Suprapubic skin (tissue), 4 donors: ENCODE measurements at regions not wholly inside any gene's neighbourhood (a gene's known extent, or its start where the extent isn't known, plus 50 kb on each side); places are given as distances from the start of the nearest gene placed in this dataset.

Experiments used
- DNase-seq, 2 donors: peaks; one replicate each; pipeline ENCODE4 v3.0.0-alpha.2; 2019; ENCODE audit warnings: low spot score in 2 of 2
- H3K27ac ChIP-seq: fragments of 200-600 bp; sonication (generic); one replicate; pipeline ENCODE4 v1.5.1; 2019
- H3K27me3 ChIP-seq: fragments of 200-600 bp; sonication (generic); one replicate; pipeline ENCODE4 v1.5.1; 2019
- H3K36me3 ChIP-seq: fragments of 200-600 bp; sonication (generic); one replicate; pipeline ENCODE4 v1.5.1; 2019
- H3K4me1 ChIP-seq: fragments of 200-600 bp; sonication (generic); one replicate; pipeline ENCODE4 v1.5.1; 2019
- H3K4me3 ChIP-seq: fragments of 200-600 bp; sonication (generic); one replicate; pipeline ENCODE4 v1.5.1; 2019; ENCODE audit warnings: mild to moderate bottlenecking
- H3K9me3 ChIP-seq: fragments of 200-600 bp; sonication (generic); one replicate; pipeline ENCODE4 v1.5.1; 2019
- EP300 ChIP-seq: sonication (generic); formaldehyde crosslinking; IDR thresholded peaks from one replicate; pipeline ENCODE4 v1.6.1; 2017; ENCODE audit warnings: antibody characterized with exemption
- POLR2A ChIP-seq, 2 donors: fragments of 450-650 bp; IDR thresholded peaks; one replicate each; pipeline ENCODE4 v1.6.1; 2017; ENCODE audit warnings: antibody characterized with exemption in 2 of 2, mild to moderate bottlenecking in 2 of 2, moderate library complexity in 2 of 2
- POLR2AphosphoS5 ChIP-seq, 3 donors: sonication (generic); formaldehyde crosslinking; IDR thresholded peaks; one replicate each; pipeline ENCODE4 v1.6.1; 2017; ENCODE audit warnings: antibody characterized with exemption in 3 of 3
- WGBS: methylation state at CpG from one replicate; pipeline ENCODE4 v1.1.5; 2018; 5-methylcytosine and 5-hydroxymethylcytosine counted together
- TF ChIP-seq, protein P1 (sequence below), 2 donors: fragments of 200-600 bp in 1 of 2; fragments of 450-650 bp in 1 of 2; sonication (generic) in 1 of 2; IDR thresholded peaks; one replicate each; pipeline ENCODE4 v1.5.1; 2016 to 2019; ENCODE audit warnings: antibody characterized with exemption in 2 of 2, mild to moderate bottlenecking in 1 of 2, moderate library complexity in 1 of 2

DNA sequence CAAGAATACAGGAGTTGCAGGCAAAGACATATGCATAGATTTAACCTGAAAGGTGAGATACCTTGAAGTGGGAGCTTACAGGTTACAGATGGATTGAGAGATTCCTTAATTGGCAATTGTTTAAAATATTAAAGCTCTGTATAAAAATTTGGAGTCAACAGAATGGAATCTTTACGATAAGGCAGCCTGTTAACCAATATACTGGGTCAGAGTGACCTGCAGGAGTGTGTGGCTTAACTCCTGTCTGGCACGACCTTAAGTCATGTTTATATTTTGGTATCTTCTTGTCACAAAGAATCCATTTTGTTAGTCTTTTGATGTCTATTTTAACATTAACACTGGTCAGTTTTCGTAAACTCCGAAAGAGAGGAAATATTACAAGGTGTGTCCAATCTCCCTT is 1058.2 kb upstream of the CRIM1 start:
- no peak overlapping the region for H3K27ac ChIP-seq
- no peak for TF ChIP-seq POLR2A (IDR thresholded peaks at IDR 0.05)
- TF ChIP-seq, protein P1, sequence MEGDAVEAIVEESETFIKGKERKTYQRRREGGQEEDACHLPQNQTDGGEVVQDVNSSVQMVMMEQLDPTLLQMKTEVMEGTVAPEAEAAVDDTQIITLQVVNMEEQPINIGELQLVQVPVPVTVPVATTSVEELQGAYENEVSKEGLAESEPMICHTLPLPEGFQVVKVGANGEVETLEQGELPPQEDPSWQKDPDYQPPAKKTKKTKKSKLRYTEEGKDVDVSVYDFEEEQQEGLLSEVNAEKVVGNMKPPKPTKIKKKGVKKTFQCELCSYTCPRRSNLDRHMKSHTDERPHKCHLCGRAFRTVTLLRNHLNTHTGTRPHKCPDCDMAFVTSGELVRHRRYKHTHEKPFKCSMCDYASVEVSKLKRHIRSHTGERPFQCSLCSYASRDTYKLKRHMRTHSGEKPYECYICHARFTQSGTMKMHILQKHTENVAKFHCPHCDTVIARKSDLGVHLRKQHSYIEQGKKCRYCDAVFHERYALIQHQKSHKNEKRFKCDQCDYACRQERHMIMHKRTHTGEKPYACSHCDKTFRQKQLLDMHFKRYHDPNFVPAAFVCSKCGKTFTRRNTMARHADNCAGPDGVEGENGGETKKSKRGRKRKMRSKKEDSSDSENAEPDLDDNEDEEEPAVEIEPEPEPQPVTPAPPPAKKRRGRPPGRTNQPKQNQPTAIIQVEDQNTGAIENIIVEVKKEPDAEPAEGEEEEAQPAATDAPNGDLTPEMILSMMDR (IDR thresholded peaks at IDR 0.05), result no peak
- TF ChIP-seq POLR2AphosphoS5 (IDR thresholded peaks at IDR 0.05), result no peak
- no peak for TF ChIP-seq EP300
- H3K9me3 ChIP-seq, result no peaks in the 10 kb centered on the region
- no peaks in the 10 kb centered on the region for H3K27me3 ChIP-seq
- 84% methylated on average over 4 of the region's 4 CpGs for WGBS
- no peak overlapping the region for H3K4me3 ChIP-seq
- no peaks in the 10 kb centered on the region for H3K36me3 ChIP-seq
- peaks cover 5% of the 10 kb centered on the region for H3K4me1 ChIP-seq
- DNase-seq, result no peak

DNA sequence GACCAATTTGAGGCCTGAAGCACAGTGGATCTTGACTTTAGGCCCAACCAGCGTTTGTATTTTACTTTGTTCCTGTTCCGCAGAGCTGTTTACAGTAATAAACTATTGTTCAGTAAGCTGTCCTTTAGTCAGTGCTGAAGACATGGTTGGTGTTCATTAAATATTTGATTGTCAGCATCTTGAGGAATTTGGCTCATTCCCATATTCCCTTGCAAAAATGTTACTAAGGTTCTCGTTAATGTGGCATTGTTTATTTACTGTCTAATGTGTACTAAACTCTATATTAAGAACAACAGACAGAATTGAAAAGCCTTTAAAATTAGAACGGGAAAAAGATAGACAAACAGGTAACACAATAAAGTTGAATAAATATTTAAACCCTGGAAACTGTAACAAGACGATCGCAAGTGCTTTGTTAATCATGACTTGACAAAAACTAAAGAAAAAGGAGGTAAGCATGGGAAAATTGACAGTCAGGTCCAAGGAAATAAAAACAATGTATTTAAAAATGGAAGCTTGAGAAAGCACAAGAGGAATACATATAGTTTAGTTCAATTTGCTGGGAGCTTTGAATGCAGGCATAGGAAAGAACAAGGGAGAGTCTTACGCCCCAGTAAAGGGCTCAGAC is 1060.8 kb upstream of the CRIM1 start:
- Histone ChIP-seq H3K36me3 (no peaks in the 10 kb centered on the region), H3K4me1 (peaks cover 5% of the 10 kb centered on the region), H3K9me3 (no peaks in the 10 kb centered on the region), H3K27ac (no peak overlapping the region), H3K4me3 (no peak overlapping the region), H3K27me3 (no peaks in the 10 kb centered on the region)
- no peak for DNase-seq
- TF ChIP-seq EP300 (no peak), POLR2AphosphoS5 (IDR thresholded peaks at IDR 0.05) (no peak), POLR2A (IDR thresholded peaks at IDR 0.05) (no peak)
- TF ChIP-seq, protein P1 (IDR thresholded peaks at IDR 0.05), result no peak
- WGBS, result 82% methylated on average over 7 of the region's 7 CpGs

DNA sequence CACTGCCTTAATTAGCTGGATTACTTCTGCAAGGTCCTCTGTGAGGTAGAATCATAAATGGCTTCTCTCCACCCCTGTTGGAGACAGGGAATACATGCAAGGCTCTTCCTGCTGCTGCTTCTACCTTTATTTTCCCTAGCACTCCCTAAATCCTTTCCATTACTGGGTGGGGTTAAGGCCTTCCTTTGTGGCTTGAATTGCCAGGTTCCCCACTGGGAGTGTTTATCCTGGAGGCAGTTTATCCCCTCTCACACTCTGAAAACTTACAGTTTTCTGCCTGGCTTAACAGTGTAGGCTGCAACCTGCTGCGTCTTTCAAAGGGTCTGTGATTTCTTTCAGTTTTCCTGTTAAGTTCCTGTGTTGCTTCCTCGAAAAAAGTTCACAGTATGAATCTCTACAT is 1062.3 kb upstream of the CRIM1 start:
- no peak for TF ChIP-seq POLR2AphosphoS5 (IDR thresholded peaks at IDR 0.05)
- TF ChIP-seq POLR2A (IDR thresholded peaks at IDR 0.05), result no peak
- TF ChIP-seq, protein P1 (IDR thresholded peaks at IDR 0.05), result no peak
- TF ChIP-seq EP300, result no peak
- Histone ChIP-seq H3K36me3 (no peaks in the 10 kb centered on the region), H3K4me1 (peaks cover 5% of the 10 kb centered on the region), H3K27ac (no peak overlapping the region), H3K9me3 (no peaks in the 10 kb centered on the region), H3K27me3 (no peaks in the 10 kb centered on the region), H3K4me3 (no peak overlapping the region)
- 67% methylated on average over 2 of the region's 2 CpGs for WGBS
- DNase-seq, result no peak

DNA sequence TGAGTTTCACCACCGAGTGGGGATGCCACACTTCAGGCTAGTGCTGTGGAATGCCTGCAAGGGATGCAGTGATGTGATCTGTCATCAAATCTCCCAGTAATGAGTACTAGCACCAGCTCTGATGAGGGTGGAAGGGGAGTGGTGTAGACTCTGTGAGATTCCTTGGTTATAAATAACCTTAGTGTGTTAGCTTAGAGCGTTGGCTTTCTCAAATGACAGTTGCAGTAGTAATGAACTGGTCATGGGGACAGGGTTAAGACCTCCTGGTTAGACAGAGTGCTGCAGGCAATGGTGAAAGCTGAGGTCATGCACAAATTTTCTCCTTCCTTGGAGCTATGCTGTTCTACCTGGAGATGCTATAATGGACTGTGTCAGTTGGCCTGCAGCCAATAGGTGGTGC is 1063.4 kb upstream of the CRIM1 start:
- WGBS, result 68% methylated on average over 2 of the region's 2 CpGs
- TF ChIP-seq EP300, result no peak
- TF ChIP-seq, protein P1 (IDR thresholded peaks at IDR 0.05), result no peak
- TF ChIP-seq POLR2A (IDR thresholded peaks at IDR 0.05), result no peak
- no peak for TF ChIP-seq POLR2AphosphoS5 (IDR thresholded peaks at IDR 0.05)
- DNase-seq, result no peak
- Histone ChIP-seq H3K4me3 (no peak overlapping the region), H3K4me1 (no peaks in the 10 kb centered on the region), H3K27ac (no peak overlapping the region), H3K27me3 (no peaks in the 10 kb centered on the region), H3K9me3 (no peaks in the 10 kb centered on the region), H3K36me3 (no peaks in the 10 kb centered on the region)

DNA sequence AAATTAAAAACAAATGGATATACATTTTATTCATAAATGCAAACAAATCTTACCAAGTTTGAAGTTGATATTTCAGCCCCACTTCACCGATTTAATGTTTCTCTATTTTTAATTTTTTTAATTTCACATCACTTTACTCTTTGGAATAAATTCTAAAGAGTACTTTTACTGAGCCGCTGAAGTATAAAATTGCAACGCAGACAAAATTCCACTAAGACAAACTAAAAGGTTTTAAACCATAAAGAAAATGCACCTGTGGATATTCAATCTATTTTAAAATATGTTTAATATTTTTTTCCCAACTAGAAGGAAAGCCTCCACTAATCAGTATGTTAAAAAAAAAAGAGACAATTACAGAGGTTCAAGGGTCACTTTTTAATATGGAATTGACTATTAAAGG is 1073.9 kb upstream of the CRIM1 start:
- no peak overlapping the region for H3K27ac ChIP-seq
- H3K36me3 ChIP-seq, result no peaks in the 10 kb centered on the region
- no peaks in the 10 kb centered on the region for H3K9me3 ChIP-seq
- TF ChIP-seq POLR2AphosphoS5 (IDR thresholded peaks at IDR 0.05) (no peak), EP300 (no peak), POLR2A (IDR thresholded peaks at IDR 0.05) (no peak)
- TF ChIP-seq, protein P1 (IDR thresholded peaks at IDR 0.05), result no peak
- H3K4me3 ChIP-seq, result no peak overlapping the region
- 93% methylated on average over 3 of the region's 3 CpGs for WGBS
- H3K4me1 ChIP-seq, result no peaks in the 10 kb centered on the region
- no peaks in the 10 kb centered on the region for H3K27me3 ChIP-seq
- DNase-seq, result no peak
